SK-MEL-5 (cell line): ENCODE measurements at regions not wholly inside any gene's neighbourhood (a gene's known extent, or its start where the extent isn't known, plus 50 kb on each side); places are given as distances from the start of the nearest gene placed in this dataset.

Experiments used
- DNase-seq: peaks from one replicate; pipeline ENCODE4 v3.0.0-alpha.2; 2016; ENCODE audit warnings: low read depth, low spot score
- in situ Hi-C: cut with HindIII; loops from 2 replicates; pipeline ENCODE4 v1.10.0; 2016; ENCODE audit warnings: low sequenced_read_pairs, high pct_unique_total_duplicates, low pct_unique_long_range_greater_than_20kb

GRCh38 chr7:97506728-97507127 is 225.2 kb upstream of the TAC1 start:
- in situ Hi-C loops, result no loop called here
- DNase-seq, result no peak

- no peak for DNase-seq
- in situ Hi-C loops, result no loop called here
Observed at GRCh38 chr7:97512441-97513207, 219.3 kb upstream of the TAC1 start.

- DNase-seq, result no peak
- in situ Hi-C loops, result no loop called here
Observed at GRCh38 chr7:97513326-97513725, 218.6 kb upstream of the TAC1 start.

GRCh38 chr7:97541188-97541587 is 190.7 kb upstream of the TAC1 start:
- no peak for DNase-seq
- in situ Hi-C loops, result no loop called here

- in situ Hi-C loops, result no loop called here
Observed at GRCh38 chr7:97555857-97556421, 175.9 kb upstream of the TAC1 start.

GRCh38 chr7:97565665-97566064 is 166.2 kb upstream of the TAC1 start:
- in situ Hi-C loops, result no loop called here

More at GRCh38 chr7:97555857-97556421, 175.9 kb upstream of the TAC1 start:
- no peak for DNase-seq

GRCh38 chr7:97573065-97573464 is 158.8 kb upstream of the TAC1 start:
- DNase-seq, result no peak
- in situ Hi-C loops, result no loop called here

More at GRCh38 chr7:97565665-97566064, 166.2 kb upstream of the TAC1 start:
- no peak for DNase-seq

GRCh38 chr7:97576043-97576442 is 155.8 kb upstream of the TAC1 start:
- in situ Hi-C loops, result no loop called here
- DNase-seq, result no peak

GRCh38 chr7:97578225-97578624 is 153.7 kb upstream of the TAC1 start:
- in situ Hi-C loops, result no loop called here
- no peak for DNase-seq

GRCh38 chr7:97580205-97580604 is 151.7 kb upstream of the TAC1 start:
- in situ Hi-C loops, result no loop called here
- DNase-seq, result no peak

- DNase-seq, result no peak
- in situ Hi-C loops, result no loop called here
Observed at GRCh38 chr7:97595439-97595838, 136.4 kb upstream of the TAC1 start.

GRCh38 chr7:97601931-97602457 is 129.9 kb upstream of the TAC1 start:
- DNase-seq, result no peak
- in situ Hi-C loops, result no loop called here

- no peak for DNase-seq
- in situ Hi-C loops, result no loop called here
Observed at GRCh38 chr7:97620495-97620894, 111.4 kb upstream of the TAC1 start.

- in situ Hi-C loops, result no loop called here
Observed at GRCh38 chr7:97623333-97623732, 108.6 kb upstream of the TAC1 start.

GRCh38 chr7:97630116-97630515 is 101.8 kb upstream of the TAC1 start:
- no peak for DNase-seq
- in situ Hi-C loops, result no loop called here

More at GRCh38 chr7:97623333-97623732, 108.6 kb upstream of the TAC1 start:
- DNase-seq, result no peak

- DNase-seq, result no peak
Observed at GRCh38 chr7:97635622-97636021, 96.3 kb upstream of the TAC1 start.

GRCh38 chr7:97639036-97639435 is 92.8 kb upstream of the TAC1 start:
- in situ Hi-C loops, result no loop called here
- DNase-seq, result peak; percentile 92

More at GRCh38 chr7:97635622-97636021, 96.3 kb upstream of the TAC1 start:
- in situ Hi-C loops, result no loop called here

GRCh38 chr7:97659363-97660045 is 72.4 kb upstream of the TAC1 start:
- in situ Hi-C loops, result no loop called here
- no peak for DNase-seq
